ENCODE measurements at regions not wholly inside any gene's neighbourhood (a gene's known extent, or its start where the extent isn't known, plus 50 kb on each side); places are given as distances from the start of the nearest gene placed in this dataset.

- TF ChIP-seq CTCF (IDR thresholded peaks at IDR 0.05) (no peak), POLR2A (IDR thresholded peaks at IDR 0.05) (no peak)
Measured at GRCh38 chr7:81516898-81517297, 252.9 kb downstream of the HGF start.

Data from thyroid gland (tissue), 4 donors.